NCI-H345 treated with DMSO at 0.1 percent for 48 hours (cell line): ENCODE measurements at regions not wholly inside any gene's neighbourhood (a gene's known extent, or its start where the extent isn't known, plus 50 kb on each side); places are given as distances from the start of the nearest gene placed in this dataset.
A peak's percentile ranks its signal among the peaks of the same experiment; 100 is the strongest.
"Not testable (repeated sequence)": the region's sequence is repeated elsewhere in the genome, so short reads cannot be mapped to it uniquely, and the experiment has no call there.

Experiments used
- DNase-seq: peaks from one replicate; lab custom pipeline; 2025; ENCODE audit not compliant: unreplicated experiment; lab: John Stamatoyannopoulos, UW

- DNase-seq: not testable (repeated sequence)
These were observed 104.6 kb downstream of the OR2B2 start for GRCh38 chr6:27807441-27808241.

GRCh38 chr6:27806981-27807440 is 105.2 kb downstream of the OR2B2 start:
- DNase-seq: no peak

DNA sequence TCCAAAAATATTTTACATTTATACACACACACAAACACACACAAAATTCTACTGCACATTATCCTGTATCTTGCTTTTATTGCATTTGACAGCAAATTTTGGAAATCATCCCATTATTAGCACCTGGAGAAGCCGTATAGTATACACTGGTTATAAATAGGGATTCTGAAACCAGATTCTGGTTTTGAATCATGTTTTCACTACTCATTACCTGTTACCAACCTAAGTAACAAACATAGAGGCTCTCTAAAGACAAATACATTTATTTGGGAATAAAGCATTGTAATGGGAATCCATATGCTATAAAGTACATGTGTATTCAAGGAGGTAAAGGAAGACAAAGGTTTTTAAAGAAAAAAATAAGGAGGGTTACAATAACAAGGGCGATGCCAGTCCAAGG is 106.8 kb downstream of the OR2B2 start:
- no peak for DNase-seq

GRCh38 chr6:27804851-27805250 is 107.3 kb downstream of the OR2B2 start:
- no peak for DNase-seq

- DNase-seq: no peak
These were observed 111.3 kb downstream of the OR2B2 start for GRCh38 chr6:27800731-27801373.

DNA sequence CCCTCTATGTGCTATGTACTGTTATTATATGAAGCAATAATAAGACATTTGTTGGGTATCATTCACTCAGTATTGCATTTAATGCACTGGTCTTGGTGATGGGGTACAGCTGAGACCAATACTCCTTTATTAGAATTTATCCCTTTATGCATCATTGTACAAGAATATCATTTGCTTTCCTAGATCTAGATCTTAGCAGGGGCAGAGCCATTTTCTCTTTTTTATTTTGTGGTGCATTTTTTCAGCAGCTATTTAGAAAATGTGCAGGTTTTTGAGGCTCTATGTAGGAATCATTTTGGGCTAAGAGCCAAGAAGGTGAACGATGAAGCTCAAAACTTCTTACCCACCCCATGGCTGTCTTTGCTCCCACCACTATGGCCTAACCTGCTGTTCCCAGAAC is 114.2 kb downstream of the OR2B2 start:
- no peak for DNase-seq

DNA sequence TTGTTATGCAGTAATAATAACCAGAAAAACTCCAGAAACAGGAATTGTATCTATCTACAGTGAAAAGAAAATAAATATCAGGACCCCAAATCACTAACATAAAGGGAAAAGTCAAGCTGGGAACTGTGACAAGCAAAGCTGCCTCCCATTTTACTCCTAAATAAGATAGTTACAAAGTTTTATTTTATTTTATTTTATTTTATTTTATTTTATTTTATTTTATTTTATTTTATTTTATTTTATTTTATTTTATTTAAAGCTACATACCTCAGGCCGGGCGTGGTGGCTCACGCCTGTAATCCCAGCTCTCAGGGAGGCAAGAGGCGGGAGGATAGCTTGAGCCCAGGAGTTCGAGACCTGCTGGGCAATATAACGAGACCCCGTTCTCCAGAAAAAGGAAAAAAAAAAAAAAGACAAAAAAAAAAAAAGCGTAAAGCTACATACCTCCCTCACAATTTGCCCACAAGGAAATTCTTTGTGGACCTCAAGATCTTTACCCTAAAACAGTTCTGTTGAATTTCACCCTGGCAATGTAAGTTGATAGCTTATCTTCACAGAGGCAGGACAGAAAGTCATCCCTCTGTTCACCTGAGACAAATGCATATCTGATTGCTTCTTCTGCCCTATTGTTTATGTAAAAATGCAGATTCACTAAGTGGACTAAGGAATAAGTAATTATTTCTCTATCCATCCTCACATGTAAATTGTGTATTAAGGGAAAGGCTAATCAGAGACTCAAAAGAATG is 115.3 kb downstream of the OR2B2 start:
- not testable (repeated sequence) for DNase-seq

DNA sequence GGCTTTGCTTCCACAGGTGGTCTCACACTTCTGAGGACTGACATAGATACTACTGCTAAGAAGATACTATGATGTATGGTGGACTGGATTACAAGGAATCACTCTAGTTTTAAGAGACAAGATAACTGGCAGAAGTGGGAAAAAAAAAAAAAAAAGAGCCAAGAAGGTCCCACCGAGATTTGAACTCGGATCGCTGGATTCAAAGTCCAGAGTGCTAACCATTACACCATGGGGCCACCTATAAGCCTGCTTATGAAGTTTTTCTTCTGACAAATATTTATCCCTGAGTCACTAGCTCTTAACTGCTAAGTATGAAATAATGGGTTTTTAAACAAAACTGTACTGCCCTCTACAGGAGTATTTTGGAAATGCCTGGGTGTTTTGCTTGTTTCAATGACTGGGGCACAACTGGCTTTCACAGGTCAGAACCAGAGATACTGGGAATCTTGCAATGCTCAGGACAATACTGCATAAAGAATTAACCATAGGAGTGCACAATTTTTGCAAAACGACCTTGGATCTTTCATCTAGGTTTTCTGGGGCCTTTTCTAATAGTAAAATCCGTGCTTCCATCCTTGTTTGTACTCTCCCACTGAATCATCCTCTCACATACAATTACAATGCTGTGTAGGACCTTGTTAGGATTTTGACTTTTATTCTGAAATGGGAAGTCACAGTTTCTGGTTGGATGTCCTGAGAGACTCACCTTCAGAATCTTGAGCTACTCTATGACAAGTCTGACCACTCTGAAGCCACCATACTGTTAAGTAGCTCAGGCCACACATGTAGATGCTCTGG is 116.3 kb downstream of the OR2B2 start:
- DNase-seq: peak; percentile 79

GRCh38 chr6:27791182-27791943 is 120.8 kb downstream of the OR2B2 start:
- DNase-seq: peak; percentile 68

DNA sequence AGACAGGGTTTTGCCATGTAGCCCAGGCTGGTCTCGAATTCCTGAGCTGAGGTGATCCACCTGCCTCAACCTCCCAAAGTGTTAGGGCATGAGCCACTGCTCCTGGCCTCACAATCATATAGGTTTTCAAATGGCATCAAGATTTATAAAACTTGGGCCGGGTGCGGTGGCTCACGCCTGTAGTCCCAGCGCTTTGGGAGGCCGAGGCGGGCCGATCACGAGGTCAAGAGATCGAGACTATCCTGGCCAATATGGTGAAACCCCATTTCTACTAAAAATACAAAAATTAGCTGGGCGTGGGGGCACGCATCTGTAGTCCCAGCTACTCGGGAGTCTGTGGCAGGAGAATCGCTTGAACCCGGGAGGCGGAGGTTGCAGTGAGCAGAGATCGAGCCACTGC is 123.8 kb downstream of the OR2B2 start:
- DNase-seq: not testable (repeated sequence)

GRCh38 chr6:27786048-27786447 is 126.1 kb downstream of the OR2B2 start:
- DNase-seq: no peak

- DNase-seq: no peak
These were observed 126.9 kb downstream of the OR2B2 start for GRCh38 chr6:27785294-27785693.

- DNase-seq: no peak
These were observed 129.4 kb downstream of the OR2B2 start for GRCh38 chr6:27782748-27783147.

DNA sequence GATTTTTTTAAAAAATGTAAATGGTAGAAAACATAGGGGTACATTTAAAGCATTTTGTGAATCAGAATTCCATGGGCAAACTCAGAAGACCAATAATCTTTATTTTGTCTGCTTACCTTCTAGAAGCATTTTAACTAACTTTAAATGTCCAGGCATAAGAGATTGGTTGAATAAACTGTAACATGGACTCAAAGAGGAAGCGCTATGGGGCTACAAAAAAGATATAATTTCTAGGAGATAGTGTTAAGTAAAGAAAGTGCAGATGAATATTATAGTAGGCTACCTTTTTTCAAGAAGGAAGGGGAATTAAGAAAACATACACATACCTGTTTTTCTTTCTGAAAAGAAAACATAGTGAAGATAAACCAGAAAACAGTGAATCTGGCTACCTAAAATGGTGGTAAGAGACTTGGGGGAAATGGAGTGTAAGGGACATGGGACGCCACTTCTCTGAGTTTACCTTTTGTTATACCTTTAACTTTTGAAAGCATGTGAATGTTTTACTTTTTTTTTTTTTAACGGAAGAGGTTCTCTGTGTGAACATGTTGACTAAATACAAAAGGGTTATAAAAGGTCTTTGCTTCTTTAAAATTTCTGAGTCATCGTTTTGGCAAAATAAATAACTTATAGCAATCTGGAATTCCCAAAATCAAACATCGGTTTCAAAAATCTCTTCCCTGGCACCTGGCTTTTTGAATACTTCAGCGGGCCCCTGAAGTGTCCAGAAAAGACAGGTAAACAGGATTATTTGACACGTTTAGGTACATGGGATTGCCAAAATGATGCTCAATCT is 133.4 kb downstream of the OR2B2 start:
- no peak for DNase-seq

- DNase-seq: no peak
These were observed 134.4 kb downstream of the OR2B2 start for GRCh38 chr6:27777614-27778355.

- DNase-seq: no peak
These were observed 135.1 kb downstream of the OR2B2 start for GRCh38 chr6:27777126-27777525.

GRCh38 chr6:27776504-27776903 is 135.7 kb downstream of the OR2B2 start:
- no peak for DNase-seq

DNA sequence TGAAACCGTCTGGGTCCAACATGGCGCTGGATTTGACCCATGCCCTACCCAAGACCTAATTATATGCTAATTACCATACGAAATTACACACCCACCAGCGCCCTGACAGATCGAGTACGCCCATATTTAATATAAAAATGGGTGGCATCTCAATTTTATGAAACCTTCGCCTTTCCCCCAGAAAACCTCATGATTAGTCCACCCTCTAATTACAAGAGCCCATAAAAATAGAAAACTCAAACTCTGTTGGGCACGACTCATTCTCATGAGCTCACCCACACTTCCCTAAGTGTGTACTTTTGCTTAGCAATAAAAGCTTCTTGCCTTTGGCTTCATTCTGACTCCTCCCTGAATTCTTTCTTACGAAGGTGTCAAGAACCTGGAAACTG is 136.4 kb downstream of the OR2B2 start:
- DNase-seq: no peak
